HCEC 1CT (cell line): ENCODE measurements at regions not wholly inside any gene's neighbourhood (a gene's known extent, or its start where the extent isn't known, plus 50 kb on each side); places are given as distances from the start of the nearest gene placed in this dataset.
"Not testable (repeated sequence)": the region's sequence is repeated elsewhere in the genome, so short reads cannot be mapped to it uniquely, and the experiment has no call there.

Experiments used
- DNase-seq: peaks from one replicate; pipeline ENCODE4 v3.0.0-alpha.2; 2017

DNA sequence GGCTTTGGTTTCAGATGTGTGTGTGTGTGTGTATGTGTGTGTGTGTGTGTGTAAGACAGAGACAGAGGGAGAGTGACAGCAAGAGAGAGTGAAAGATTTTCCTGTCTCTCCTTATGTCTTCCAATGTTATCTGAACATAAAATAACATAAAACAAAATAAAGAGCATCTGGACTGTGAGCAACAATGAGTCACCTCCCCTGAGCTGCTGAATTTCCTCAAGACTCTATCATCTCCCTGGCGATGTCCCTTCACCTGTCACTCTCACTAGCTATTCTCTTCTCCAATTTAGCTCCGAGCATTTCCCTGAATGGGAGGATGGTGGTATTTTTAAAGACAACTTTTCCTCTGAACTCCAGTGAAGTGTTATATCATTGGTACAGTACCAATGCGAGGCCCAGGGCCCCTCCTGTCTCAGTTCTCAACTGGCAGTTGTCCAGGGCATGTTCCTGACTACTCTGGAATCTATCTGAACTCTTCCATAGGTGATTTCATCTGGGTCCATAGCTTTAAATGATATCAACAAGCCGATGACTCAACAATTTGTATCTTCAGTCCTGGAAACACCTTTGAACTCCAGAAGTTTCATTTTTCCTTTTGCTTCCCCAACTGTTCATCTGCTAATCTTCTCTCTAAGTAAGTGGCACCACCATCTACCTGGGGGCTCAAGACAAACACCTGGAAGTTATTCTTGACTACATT lies 195.0 kb upstream of the CLNK start:
- peak; percentile 51 for DNase-seq

DNA sequence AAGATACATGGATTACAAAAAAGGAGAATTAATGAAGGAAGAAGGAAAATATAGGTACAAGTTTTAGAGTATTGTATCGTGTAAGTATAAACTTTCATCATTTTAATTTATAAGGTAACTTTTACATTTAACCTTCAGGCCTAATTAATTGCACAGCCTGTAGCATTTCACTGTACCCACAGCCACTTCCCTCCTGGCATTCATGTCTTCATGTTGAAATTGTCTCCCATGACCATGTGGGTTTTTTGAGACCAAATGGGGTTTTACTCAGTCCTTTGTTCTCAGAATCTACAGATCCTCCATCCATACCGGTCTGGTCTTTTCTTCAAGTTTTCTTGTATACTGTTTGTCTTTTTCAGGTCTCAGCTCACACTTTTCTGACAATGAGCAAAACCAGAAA lies 194.3 kb upstream of the CLNK start:
- DNase-seq = no peak

DNA sequence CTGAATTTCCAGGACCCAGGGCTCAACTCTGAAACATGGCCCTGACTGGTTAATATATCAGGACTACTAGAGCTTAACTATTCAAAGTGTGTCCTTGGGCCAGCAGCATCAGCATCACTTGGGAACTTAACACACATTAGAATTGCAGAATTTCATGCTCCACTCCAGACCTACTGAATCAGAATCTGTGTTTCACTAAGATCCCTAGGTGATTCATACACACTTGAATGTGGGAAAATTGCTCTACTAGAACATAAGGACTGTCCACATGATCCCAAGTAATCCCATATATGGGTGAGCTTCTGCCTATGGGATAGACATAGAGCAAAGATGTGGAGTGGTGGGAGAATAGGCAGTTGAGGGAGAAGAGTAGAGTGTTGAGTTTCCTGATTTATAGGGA lies 192.5 kb upstream of the CLNK start:
- DNase-seq = peak; percentile 6

DNA sequence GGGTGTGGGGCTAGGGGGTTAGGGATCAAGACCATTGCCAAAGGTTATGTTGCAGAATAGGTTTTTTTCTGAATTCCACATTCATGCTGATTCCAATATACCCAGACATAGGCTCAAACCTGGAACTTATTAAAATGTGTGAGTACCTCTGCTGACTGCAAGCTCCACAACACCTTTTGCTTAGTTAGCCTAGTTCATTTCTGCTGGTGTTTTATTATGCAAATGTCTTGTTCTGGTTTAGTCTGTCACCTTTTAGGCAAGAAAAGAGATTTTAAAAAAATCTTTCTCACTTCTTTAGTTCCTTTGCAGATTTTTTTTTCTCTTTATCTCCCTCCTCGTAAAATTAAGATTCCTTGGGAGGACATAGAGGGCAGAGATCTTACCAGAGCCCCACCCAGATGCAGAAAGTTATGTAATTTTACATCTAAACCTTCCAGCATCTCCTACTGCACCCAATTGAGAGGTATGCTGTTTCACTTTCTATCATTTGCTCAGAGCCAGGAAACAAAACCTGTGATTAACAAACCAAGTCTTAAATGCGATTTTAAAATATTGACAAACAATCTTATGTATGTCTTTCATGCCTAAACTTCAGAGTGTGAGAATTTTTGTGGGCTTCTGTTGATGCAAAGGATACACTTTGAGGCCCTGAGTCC lies 190.7 kb upstream of the CLNK start:
- DNase-seq = no peak

DNA sequence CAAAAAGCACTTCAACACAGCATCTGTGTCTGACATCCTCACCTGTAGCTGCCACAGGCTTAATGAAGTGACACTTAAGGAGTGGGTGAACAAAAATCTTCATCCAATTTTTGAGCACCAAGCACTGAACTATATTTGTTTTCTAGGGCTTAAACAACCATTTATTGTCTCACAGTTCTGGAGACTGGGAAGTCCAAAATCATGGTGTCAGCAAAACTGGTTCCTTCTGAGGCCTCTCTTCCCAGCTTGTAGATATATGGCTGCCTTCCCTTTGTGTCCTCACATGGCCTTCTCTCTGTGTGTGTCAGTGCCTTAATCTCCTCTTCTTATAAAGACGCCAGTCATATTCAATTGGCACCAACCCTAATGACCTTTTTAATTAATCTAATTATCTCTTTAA lies 189.2 kb upstream of the CLNK start:
- DNase-seq = no peak

DNA sequence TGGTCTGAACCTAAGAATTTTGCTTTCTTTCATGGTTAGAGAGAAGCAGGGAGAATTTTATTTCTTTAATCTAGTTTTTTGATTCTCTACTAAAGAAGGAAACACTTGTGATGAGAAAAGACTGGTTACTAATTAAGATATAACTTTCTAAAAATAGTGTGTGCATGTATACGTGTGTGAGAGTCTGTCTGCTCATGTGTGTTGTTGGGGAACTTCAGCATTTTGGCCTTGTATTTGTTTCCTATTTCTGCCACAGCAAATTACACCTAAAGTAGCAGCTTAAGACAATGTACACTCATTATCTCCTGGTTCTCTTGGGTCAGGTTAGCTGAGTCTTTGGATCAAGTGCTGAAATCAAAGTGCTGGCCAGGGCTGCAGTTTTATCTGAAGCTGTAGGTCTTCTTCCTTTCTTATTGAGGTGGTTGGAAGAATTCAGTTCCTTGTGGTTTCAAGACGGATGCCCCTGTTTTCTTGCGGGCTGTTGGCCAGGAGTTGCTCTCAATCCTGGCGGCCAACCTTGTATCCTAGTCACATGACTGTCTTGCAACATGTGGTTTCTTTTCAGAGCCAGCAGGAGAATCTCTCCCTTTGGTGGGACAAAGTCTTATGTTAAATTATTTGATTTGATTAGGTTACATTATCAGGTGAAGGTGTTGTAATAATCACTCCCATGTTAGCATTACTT lies 188.4 kb upstream of the CLNK start:
- DNase-seq = no peak

DNA sequence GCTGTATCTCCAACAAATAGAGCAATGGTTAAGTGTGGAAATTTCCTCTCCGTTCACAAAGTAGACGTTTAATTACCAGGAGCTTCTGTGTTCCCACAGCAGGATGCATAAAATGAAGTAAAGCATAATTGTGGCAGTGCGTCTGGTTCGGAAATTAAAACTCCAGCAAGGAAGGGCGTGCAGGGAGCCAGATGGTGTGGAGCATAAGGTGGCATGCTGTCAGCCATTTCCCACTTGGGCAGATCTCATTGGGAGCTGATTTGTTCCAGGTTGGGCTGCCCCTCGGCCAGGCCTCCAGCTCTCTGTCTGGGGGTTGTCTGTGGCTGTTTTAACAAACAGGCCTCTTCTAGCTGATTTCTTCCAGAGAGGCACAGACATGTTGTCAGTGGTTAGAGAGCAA lies 182.1 kb upstream of the CLNK start:
- no peak for DNase-seq

DNA sequence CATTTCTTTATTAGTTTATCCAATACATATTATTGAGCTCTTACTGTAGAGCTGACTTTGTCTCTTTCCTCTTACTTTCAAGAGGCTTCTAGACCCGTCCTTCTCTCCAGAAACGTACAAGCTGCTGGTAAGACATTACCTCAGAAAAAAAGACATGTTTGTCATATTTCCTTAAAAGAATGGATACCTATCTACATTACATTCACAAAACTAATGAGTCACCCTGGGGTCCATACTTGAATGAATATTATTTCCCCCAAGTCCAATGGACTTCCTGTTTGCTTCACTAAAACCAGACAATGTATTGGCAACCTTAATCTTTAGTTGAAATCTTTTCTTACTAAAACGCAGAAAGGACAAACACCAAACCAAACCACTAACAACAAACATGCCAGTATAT lies 176.5 kb upstream of the CLNK start:
- DNase-seq = no peak

DNA sequence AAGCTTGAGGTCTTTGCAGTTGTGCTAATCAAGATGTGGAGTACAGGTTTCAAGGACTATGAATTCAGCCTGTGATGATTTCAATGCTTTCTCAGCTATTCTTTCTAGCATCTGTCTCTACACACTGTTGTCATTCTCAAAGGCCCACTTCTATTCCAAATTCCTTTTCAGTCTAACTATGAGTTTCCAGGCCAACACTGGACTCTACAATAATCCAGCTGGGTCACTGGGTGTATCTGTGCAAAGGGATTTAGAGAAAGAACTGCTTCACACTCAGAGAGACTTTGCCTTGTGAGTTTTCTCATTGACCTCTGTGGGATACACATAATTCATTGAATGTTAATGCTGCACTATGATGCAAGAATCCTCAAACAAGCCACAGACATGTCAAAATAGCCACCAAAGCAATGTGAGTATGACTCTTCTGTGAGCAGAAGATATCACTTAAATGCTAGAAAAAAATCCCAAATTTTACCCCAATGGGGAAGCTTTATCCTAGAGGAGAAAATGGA lies 171.8 kb upstream of the CLNK start:
- no peak for DNase-seq

DNA sequence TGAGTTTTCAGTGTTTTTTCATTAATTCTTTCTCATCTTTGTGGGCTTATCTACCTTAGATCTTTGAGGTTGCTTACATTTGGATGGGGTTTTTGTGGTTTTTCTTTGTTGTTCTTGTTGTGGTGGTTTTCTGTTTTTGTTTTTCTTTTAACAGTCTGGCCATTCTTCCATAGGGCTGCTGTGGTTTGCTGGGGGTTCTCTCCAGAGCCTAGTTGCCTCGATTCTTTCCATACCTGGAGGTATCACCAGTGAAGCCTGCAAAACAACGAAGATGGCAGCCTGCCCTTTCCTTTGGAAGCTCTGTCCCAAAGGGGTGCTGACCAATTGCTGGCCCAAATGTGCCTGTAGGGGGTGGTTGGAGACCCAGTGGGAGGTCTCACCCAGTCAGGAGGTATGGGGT lies 168.6 kb upstream of the CLNK start:
- no peak for DNase-seq

DNA sequence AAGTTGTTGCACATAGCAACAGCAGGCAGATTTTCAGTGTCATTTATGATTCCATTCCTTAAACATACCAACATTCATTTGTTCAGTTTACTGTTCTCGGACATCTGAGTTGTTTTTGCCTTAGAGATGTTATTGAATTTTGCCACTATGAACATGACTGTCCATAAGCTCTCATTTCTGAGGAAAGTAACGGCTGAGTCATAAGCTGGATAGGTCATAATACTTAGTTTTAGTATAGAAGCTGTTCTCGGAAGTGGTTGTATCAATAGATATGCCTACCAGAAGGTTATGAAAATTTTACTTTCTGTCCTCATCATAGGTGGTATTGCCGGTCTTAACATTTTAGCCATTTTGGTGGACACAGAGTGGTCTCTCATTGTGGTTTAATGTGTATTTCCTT lies 157.1 kb upstream of the CLNK start:
- peak; percentile 5 for DNase-seq

DNA sequence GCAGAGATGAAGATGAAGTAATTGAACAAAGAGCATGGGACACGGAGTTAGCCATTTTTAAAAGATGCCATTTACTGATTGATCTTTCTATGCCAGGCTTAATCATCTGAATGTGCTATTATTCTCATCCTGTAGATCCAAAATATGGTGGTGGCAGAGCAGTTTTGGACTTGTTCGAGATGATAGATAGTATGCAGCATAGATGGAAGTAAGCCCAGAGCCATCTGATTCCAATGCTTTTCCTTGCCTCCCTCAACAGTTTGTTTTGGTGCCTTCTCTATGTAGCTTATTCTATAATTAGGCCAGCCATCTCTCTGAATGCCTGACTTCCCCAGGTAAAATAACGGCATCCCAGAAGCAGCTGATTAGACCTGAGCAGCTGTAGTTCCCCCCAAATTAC lies 152.6 kb upstream of the CLNK start:
- DNase-seq = no peak

DNA sequence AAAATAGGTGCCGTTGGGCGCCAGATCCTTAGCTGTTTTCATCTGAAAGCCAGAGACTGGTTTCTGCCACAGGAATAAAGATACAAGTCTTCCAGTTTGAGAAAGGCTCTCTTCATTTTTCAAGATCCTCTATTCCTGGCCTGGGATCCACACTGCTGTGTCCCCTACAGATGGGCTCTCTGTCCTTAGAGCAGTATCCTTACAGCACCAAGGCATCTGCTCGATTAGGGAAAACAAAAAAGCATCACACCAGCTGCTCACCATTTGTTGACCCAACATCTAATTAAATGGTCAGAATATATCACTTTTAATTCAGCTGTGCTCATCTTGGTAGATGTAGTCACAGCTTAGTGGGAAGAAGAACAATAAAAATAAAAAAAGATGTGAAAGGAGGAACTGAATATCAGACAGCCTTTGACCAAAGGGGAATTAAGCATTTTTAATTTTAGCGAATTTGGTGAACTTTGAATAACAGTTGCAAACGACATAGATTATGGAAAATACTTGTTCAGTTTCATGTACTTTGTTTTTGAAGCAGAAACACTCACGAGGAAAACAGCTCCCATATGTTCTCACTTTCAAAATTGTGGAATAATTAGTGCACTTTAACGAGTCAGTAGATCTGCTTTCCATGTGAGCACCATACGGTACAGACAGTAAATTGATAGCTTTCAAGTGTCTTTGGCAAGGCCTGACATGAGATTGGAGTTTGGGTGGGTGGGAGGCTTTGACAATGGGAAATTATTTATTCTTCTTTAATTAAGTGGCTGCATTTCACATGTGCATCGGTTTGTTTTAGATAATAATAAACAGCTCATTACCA lies 148.4 kb upstream of the CLNK start:
- no peak for DNase-seq

DNA sequence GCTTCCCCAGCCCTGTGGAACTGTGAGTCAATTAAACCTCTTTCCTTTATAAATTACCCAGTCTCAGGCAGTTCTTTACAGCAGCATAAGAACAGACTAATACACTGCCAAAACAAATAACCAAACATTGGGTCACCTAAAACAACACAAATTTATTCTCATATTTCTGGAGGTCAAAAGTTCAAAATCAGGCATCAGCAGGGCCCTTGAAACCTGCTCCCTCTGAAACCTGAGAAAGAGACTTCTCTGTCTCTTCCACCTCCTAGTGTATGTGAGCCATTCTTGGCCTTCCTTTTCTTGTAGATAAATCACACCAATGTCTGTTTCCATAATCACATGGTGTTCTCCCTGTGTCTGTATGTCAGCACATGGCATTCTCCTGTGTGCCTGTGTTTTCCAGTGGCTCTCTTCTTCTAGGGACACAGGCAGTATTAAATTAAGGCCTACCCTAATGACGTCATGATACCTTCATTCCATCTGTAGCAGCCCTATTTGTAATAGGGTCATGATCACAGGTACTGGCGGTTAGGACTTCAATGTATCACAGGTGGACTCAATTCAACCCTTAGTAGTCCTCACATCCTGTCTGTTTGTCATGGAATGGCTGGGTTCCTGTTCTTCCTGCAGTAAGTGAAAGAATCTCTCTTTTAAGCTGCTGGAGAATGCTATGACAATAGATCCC lies 147.3 kb upstream of the CLNK start:
- no peak for DNase-seq

DNA sequence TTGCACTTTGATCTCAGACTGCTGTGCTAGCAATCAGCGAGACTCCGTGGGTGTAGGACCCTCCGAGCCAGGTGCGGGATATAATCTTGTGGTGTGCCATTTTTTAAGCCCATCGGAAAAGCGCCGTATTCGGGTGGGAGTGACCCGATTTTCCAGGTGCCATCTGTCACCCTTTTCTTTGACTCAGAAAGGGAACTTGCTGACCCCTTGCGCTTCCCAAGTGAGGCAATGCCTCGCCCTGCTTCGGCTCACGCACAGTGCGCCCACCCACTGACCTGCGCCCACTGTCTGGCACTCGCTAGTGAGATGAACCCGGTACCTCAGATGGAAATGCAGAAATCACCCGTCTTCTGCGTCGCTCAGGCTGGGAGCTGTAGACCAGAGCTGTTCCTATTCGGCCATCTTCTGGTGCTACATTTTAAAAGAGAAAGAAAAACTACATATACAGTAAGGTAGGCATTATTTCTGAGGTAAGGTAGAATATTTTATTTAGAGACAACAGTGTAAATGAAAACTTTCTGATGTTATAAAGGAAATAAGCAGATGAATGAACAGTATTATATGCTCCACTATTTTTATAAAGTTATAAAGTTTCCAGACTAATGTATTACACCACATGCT lies 144.5 kb upstream of the CLNK start:
- not testable (repeated sequence) for DNase-seq

DNA sequence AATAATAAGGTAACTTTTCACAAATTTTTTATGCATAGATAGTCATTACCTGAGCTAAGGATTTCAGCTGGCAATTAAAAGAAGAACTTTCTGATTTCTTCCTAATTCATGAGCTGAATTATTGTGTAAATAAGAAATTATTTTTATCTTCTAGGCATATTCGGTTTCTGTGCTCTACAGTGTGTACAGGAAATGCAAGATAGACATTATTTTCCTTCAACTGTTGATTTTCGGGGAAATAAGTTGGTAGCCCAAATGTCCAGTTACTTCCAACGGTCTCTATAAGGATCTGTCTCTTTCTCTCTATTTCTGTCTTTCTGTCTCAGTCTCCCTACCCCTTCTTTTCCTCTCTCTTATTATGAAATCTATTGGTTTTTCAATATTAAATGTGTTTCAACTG lies 137.3 kb upstream of the CLNK start:
- no peak for DNase-seq

DNA sequence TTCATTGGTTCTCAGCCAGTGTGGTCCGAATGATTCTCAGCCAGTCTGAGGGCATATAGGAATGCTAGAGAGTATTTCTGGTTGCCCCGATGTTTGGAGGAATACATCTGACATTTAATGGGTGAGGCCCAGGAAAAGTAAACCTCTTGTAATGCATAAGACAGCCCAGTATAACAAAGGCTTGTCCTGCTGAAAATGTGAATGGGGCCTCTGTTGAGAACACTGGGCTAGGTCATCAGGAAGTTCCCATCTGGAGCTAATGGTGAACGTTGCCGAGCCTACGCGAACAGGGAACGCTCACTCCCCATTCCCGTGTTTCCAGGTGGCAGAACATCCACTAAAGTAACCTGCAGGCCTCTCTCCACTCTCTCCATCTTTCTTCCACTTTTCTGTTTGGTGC lies 132.0 kb upstream of the CLNK start:
- no peak for DNase-seq

DNA sequence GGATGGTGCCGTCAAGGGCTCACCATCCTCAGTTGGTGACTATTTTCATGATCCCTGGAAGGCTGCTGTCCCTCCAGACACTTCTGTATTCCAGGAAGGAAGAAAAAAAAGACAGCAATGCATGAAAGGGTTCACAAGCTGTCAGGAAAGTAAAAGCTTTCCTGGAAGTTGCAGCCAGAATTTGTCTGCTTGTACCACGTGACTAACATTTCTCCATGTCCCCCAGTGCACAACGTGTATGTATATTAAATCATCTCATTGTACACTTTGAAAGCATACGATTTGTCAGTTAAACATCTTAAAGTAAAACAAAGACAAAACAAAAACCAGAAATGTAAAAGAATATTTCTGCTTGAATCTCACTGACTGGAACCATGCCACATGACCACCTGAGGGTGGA lies 127.4 kb upstream of the CLNK start:
- DNase-seq = no peak

DNA sequence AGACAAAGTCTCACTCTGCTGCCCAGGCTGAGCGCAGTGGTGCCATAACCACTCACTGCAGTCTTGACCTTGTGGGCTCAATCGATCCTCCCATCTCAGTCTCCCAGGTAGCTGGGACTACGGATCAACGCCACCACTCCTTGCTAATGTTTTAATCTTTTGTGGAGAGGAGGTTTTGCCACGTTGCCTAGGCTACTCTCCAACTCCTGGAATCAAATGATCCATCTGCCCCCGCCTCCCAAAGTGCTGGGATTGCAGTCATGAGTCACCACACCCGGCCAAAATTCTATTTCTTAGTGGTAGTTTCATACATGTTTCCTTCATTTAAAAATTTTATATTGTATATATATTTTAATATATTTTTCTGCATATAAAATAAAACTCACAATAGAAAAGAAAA lies 125.8 kb upstream of the CLNK start:
- no peak for DNase-seq

DNA sequence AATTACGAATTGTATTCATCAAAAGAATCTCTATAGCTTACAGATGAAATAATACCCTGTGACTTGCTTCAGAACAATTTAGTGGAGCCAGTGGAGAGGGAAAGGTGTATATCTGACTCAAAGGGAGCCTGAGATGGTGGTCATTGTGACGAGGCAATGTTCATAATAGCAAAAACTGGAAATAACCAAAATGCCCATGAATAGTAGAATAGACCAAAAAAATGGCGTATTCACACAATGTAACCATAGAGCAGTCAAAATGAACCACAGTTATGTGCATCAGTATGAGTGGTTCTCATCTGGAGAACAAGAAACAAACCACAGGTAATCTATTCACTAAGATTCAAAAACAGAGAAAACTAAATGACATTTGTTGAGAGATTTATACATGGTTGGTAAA lies 125.3 kb upstream of the CLNK start:
- DNase-seq = no peak

DNA sequence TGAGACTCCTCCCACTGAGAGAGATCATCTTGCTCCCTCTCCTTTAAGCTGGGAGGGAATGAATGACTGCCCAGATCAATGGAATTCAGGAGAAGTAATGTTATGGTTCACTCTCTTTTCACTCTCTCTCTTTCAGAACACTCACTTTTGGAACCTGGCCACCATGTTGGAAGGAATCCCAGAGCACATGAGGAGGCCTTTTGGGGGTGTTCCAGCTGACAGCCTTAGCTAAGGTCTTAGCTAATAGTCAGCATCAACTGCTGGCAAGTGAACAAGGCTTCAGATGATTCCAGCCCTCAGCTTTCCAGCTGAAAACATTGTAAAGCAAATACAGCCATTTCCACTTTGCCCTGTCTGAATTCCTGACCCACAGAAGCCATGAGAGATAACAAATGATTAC lies 124.0 kb upstream of the CLNK start:
- DNase-seq = peak; percentile 38

DNA sequence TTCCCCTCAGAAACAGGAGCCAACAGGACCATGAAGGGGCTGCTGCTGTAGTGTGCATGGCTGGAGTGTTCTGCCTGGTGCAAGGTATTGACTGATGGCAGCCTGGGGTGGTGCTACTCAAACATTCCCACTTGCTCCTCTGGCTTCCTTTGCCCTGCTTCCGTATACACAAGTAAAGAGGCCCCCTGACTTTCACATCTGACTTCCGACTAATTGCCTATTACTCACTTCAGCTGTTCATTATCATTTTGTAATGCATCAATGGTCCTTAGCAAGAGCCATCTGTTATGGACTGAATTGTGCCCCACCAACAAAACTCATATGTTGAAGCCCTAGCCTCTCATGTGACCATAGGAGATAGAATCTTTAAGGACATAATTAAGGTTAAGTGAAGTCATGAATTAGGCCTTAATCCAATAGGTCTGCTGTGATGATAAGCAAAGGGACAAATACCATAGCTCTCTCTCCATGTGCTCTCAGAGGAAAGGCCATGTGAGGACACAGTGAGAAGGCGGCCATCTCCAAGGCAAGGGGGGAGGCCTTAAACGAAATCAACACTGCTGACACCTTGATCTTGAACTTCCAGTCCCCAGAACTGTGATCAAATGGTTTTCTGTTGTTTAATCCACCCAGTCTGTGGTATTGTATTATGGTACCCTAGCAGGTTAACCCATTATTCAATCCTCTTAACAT lies 122.5 kb upstream of the CLNK start:
- DNase-seq = no peak
